Stromal cell of bone marrow (primary cell): ENCODE measurements at regions not wholly inside any gene's neighbourhood (a gene's known extent, or its start where the extent isn't known, plus 50 kb on each side); places are given as distances from the start of the nearest gene placed in this dataset.

Experiments used
- DNase-seq: peaks from one replicate; pipeline ENCODE4 v3.0.0-alpha.2; 2012; ENCODE audit warnings: low read depth

DNA sequence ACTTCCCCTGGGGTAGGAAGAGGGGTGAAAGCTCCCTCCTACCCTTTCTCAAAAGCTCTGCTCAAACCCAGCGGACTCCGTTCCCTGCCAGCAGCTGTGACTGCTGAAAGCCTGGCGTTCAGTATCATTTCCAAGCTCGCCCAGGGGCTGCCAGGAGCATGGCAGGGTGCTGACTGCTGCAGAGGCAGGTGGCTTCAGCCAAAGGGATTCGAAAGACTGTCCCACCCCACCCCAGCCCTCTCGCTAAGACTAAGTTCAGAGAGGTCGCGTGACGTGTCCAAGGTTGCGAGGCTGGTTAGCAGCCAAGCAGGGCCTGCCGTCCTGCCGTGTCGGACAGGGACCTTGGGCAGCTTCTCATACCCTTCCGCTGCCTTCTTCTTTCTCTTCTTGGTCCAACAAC, 72.3 kb upstream of the RAB12 start:
- no peak for DNase-seq

GRCh38 chr18:8537400-8537799, 71.8 kb upstream of the RAB12 start:
- no peak for DNase-seq

GRCh38 chr18:8538935-8539334, 70.3 kb upstream of the RAB12 start:
- no peak for DNase-seq

- DNase-seq = no peak
Observed at GRCh38 chr18:8546677-8547076, 62.6 kb upstream of the RAB12 start.

DNA sequence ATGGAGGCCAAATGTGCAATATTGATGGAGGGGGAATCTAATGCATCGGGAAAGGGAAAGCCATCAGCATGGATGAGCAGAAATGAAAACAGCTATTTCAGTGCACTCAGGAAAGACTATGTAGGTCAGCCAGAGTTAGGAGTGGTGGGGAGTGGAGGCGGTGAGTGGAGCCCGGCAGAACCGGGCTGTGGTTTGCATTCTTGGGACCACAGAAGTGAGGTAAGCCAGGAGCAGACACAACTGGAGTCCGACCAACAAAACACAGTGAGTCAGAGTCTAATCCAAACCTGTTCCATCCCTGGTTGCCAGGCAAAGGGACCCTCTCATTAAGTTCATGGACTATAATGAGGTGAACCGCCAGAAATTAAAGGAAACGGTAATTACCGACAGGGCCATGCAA, 61.1 kb upstream of the RAB12 start:
- DNase-seq = peak; percentile 19

- DNase-seq = no peak
Observed at GRCh38 chr18:8549254-8549757, 59.9 kb upstream of the RAB12 start.

GRCh38 chr18:8552151-8552550, 57.1 kb upstream of the RAB12 start:
- DNase-seq = no peak

GRCh38 chr18:8554354-8554753, 54.9 kb upstream of the RAB12 start:
- no peak for DNase-seq

GRCh38 chr18:8556424-8556823, 52.8 kb upstream of the RAB12 start:
- DNase-seq = no peak
